ENCODE measurements at regions not wholly inside any gene's neighbourhood (a gene's known extent, or its start where the extent isn't known, plus 50 kb on each side); places are given as distances from the start of the nearest gene placed in this dataset.

GRCh38 chr6:138572167-138572875, 73.0 kb upstream of the NHSL1 start:
- no peak overlapping the region for H3K4me3 ChIP-seq (ENCODE audit: low read depth in 1 of 2, low read length in 2 of 2)
- H4K20me1 ChIP-seq (ENCODE audit: insufficient read depth, low read length), result no peaks in the 10 kb centered on the region
- TF ChIP-seq CTCF (IDR thresholded peaks at IDR 0.05; ENCODE audit: borderline replicate concordance, extremely low read depth, low read length, poor library complexity, severe bottlenecking) (no peak), EZH2 (IDR thresholded peaks at IDR 0.05; ENCODE audit: borderline replicate concordance, low read depth, low read length, severe bottlenecking) (no peak)
- DNase-seq, result no peak
- H2AFZ ChIP-seq (ENCODE audit: low read depth, low read length), result no peak overlapping the region
- H3K9ac ChIP-seq (ENCODE audit: low read depth, low read length), result no peak overlapping the region
- no peaks in the 10 kb centered on the region for H3K36me3 ChIP-seq (ENCODE audit: insufficient read depth, low read length)
- no peaks in the 10 kb centered on the region for H3K79me2 ChIP-seq (ENCODE audit: insufficient read depth, low read length)
- ATAC-seq (ENCODE audit: insufficient read depth, low read depth), result no peak
- no peaks in the 10 kb centered on the region for H3K9me3 ChIP-seq (ENCODE audit: insufficient read depth, low read length, severe bottlenecking)
- H3K4me1 ChIP-seq (ENCODE audit: insufficient read depth, low read length), result peaks cover under 1% of the 10 kb centered on the region; the same call in 1 of the 2 replicates
- no peak overlapping the region for H3K4me2 ChIP-seq (ENCODE audit: insufficient read depth, low read length)
- peaks cover 4% of the 10 kb centered on the region for H3K27me3 ChIP-seq (ENCODE audit: insufficient read depth, low read length, poor library complexity)
- H3K27ac ChIP-seq (ENCODE audit: low read length), result no peak overlapping the region

GRCh38 chr6:138572885-138573284, 73.6 kb upstream of the NHSL1 start:
- Histone ChIP-seq H3K36me3 (ENCODE audit: insufficient read depth, low read length) (no peaks in the 10 kb centered on the region), H3K9ac (ENCODE audit: low read depth, low read length) (no peak overlapping the region), H2AFZ (ENCODE audit: low read depth, low read length) (no peak overlapping the region)

GRCh38 chr6:138575257-138575656, 76.0 kb upstream of the NHSL1 start:
- no peak overlapping the region for H3K4me2 ChIP-seq (ENCODE audit: insufficient read depth, low read length)
- H3K36me3 ChIP-seq (ENCODE audit: insufficient read depth, low read length), result no peaks in the 10 kb centered on the region
- H3K27me3 ChIP-seq (ENCODE audit: insufficient read depth, low read length, poor library complexity), result peaks cover 5% of the 10 kb centered on the region
- TF ChIP-seq CTCF (IDR thresholded peaks at IDR 0.05; ENCODE audit: borderline replicate concordance, extremely low read depth, low read length, poor library complexity, severe bottlenecking) (no peak), EZH2 (IDR thresholded peaks at IDR 0.05; ENCODE audit: borderline replicate concordance, low read depth, low read length, severe bottlenecking) (no peak)
- no peak for DNase-seq
- H3K9me3 ChIP-seq (ENCODE audit: insufficient read depth, low read length, severe bottlenecking), result no peaks in the 10 kb centered on the region
- no peak for ATAC-seq (ENCODE audit: insufficient read depth, low read depth)
- no peak overlapping the region for H2AFZ ChIP-seq (ENCODE audit: low read depth, low read length)
- H4K20me1 ChIP-seq (ENCODE audit: insufficient read depth, low read length), result no peaks in the 10 kb centered on the region
- H3K9ac ChIP-seq (ENCODE audit: low read depth, low read length), result no peak overlapping the region
- no peaks in the 10 kb centered on the region for H3K79me2 ChIP-seq (ENCODE audit: insufficient read depth, low read length)
- H3K4me1 ChIP-seq (ENCODE audit: insufficient read depth, low read length), result peaks cover 2% of the 10 kb centered on the region; the same call in 1 of the 2 replicates
- H3K27ac ChIP-seq (ENCODE audit: low read length), result no peak overlapping the region
- H3K4me3 ChIP-seq (ENCODE audit: low read depth in 1 of 2, low read length in 2 of 2), result no peak overlapping the region

More at GRCh38 chr6:138572885-138573284, 73.6 kb upstream of the NHSL1 start:
- Histone ChIP-seq H3K79me2 (ENCODE audit: insufficient read depth, low read length) (no peaks in the 10 kb centered on the region), H3K27me3 (ENCODE audit: insufficient read depth, low read length, poor library complexity) (peaks cover 4% of the 10 kb centered on the region), H3K4me1 (ENCODE audit: insufficient read depth, low read length) (peaks cover 2% of the 10 kb centered on the region; the same call in 1 of the 2 replicates), H3K27ac (ENCODE audit: low read length) (no peak overlapping the region), H3K4me3 (ENCODE audit: low read depth in 1 of 2, low read length in 2 of 2) (no peak overlapping the region), H3K4me2 (ENCODE audit: insufficient read depth, low read length) (no peak overlapping the region), H4K20me1 (ENCODE audit: insufficient read depth, low read length) (no peaks in the 10 kb centered on the region), H3K9me3 (ENCODE audit: insufficient read depth, low read length, severe bottlenecking) (no peaks in the 10 kb centered on the region)
- no peak for ATAC-seq (ENCODE audit: insufficient read depth, low read depth)
- TF ChIP-seq CTCF (IDR thresholded peaks at IDR 0.05; ENCODE audit: borderline replicate concordance, extremely low read depth, low read length, poor library complexity, severe bottlenecking), result no peak
- no peak for TF ChIP-seq EZH2 (IDR thresholded peaks at IDR 0.05; ENCODE audit: borderline replicate concordance, low read depth, low read length, severe bottlenecking)
- DNase-seq, result no peak

All from DND-41 (cell line).